NCI-H187 (cell line): ENCODE measurements at regions not wholly inside any gene's neighbourhood (a gene's known extent, or its start where the extent isn't known, plus 50 kb on each side); places are given as distances from the start of the nearest gene placed in this dataset.
"Not testable (repeated sequence)": the region's sequence is repeated elsewhere in the genome, so short reads cannot be mapped to it uniquely, and the experiment has no call there.

ENCODE experiments used
- DNase-seq, 2 experiments: peaks; one replicate each; lab custom pipeline; 2025; lab: John Stamatoyannopoulos, UW

- DNase-seq: not testable (repeated sequence)
Observed at GRCh38 chr14:66013607-66014006, 472.6 kb upstream of the CCDC196 start.

- DNase-seq: peak; percentile 39 to 65
Observed at GRCh38 chr14:66015071-66015780, 470.9 kb upstream of the CCDC196 start.

- DNase-seq: no peak
Observed at GRCh38 chr14:66017927-66018326, 468.2 kb upstream of the CCDC196 start.

- no peak for DNase-seq
Observed at GRCh38 chr14:66022526-66022925, 463.6 kb upstream of the CCDC196 start.

GRCh38 chr14:66025779-66026178 lies 460.4 kb upstream of the CCDC196 start:
- no peak for DNase-seq

GRCh38 chr14:66031981-66032380 lies 454.2 kb upstream of the CCDC196 start:
- DNase-seq: not testable (repeated sequence)

GRCh38 chr14:66032800-66033199 lies 453.4 kb upstream of the CCDC196 start:
- DNase-seq: no peak

- no peak for DNase-seq
Observed at GRCh38 chr14:66036547-66036946, 449.6 kb upstream of the CCDC196 start.

GRCh38 chr14:66037361-66037760 lies 448.8 kb upstream of the CCDC196 start:
- no peak for DNase-seq

GRCh38 chr14:66038212-66038611 lies 448.0 kb upstream of the CCDC196 start:
- DNase-seq: no peak

GRCh38 chr14:66038618-66039017 lies 447.6 kb upstream of the CCDC196 start:
- no peak for DNase-seq

GRCh38 chr14:66039495-66039894 lies 446.7 kb upstream of the CCDC196 start:
- DNase-seq: no peak

- peak in 1 of 2 experiments; percentile 28 for DNase-seq
Observed at GRCh38 chr14:66041582-66041981, 444.6 kb upstream of the CCDC196 start.

- DNase-seq: no peak
Observed at GRCh38 chr14:66043921-66044320, 442.2 kb upstream of the CCDC196 start.

GRCh38 chr14:66045572-66046021 lies 440.6 kb upstream of the CCDC196 start:
- DNase-seq: no peak

GRCh38 chr14:66046035-66046434 lies 440.1 kb upstream of the CCDC196 start:
- DNase-seq: no peak

GRCh38 chr14:66046591-66046990 lies 439.6 kb upstream of the CCDC196 start:
- DNase-seq: no peak

- no peak for DNase-seq
Observed at GRCh38 chr14:66056268-66056907, 429.8 kb upstream of the CCDC196 start.

GRCh38 chr14:66056926-66057552 lies 429.1 kb upstream of the CCDC196 start:
- DNase-seq: no peak

GRCh38 chr14:66065188-66065587 lies 421.0 kb upstream of the CCDC196 start:
- DNase-seq: no peak

GRCh38 chr14:66066981-66067776 lies 419.0 kb upstream of the CCDC196 start:
- DNase-seq: peak in 1 of 2 experiments; percentile 47

GRCh38 chr14:66069036-66069435 lies 417.1 kb upstream of the CCDC196 start:
- no peak for DNase-seq
